ENCODE measurements at regions not wholly inside any gene's neighbourhood (a gene's known extent, or its start where the extent isn't known, plus 50 kb on each side); places are given as distances from the start of the nearest gene placed in this dataset.

GRCh38 chr6:92587525-92587924, 831.8 kb downstream of the EPHA7 start:
- Histone ChIP-seq H3K4me1 (ENCODE audit: control insufficient read depth in 5 of 5, insufficient read depth in 5 of 5, low read length in 5 of 5) (no peaks in the 10 kb centered on the region), H3K27me3 (ENCODE audit: control insufficient read depth in 3 of 3, insufficient read depth in 3 of 3, low read length in 2 of 3) (no peaks in the 10 kb centered on the region), H3K4me3 (no peak overlapping the region), H3K9ac (ENCODE audit: insufficient read depth in 1 of 2, low read length in 2 of 2) (no peak overlapping the region), H3K9me3 (ENCODE audit: control insufficient read depth in 4 of 4, insufficient read depth in 3 of 4, low read length in 3 of 4) (no peaks in the 10 kb centered on the region), H3K27ac (ENCODE audit: low read depth in 1 of 2, low read length in 1 of 2) (no peak overlapping the region), H3K36me3 (ENCODE audit: control insufficient read depth in 4 of 4, insufficient read depth in 4 of 4, low read length in 4 of 4) (no peaks in the 10 kb centered on the region)
- DNase-seq (no peak), ATAC-seq (ENCODE audit: insufficient read depth, low FRiP score) (no peak)
- WGBS, 2 donors, result 44 to 65% methylated on average over 1 of the region's 1 CpG
- no peak for TF ChIP-seq CTCF (IDR thresholded peaks at IDR 0.05; ENCODE audit: control extremely low read depth, extremely low read depth)

- no peak for DNase-seq
- Histone ChIP-seq H3K36me3 (ENCODE audit: control insufficient read depth in 4 of 4, insufficient read depth in 4 of 4, low read length in 4 of 4) (no peaks in the 10 kb centered on the region), H3K9ac (ENCODE audit: insufficient read depth in 1 of 2, low read length in 2 of 2) (no peak overlapping the region), H3K9me3 (ENCODE audit: control insufficient read depth in 4 of 4, insufficient read depth in 3 of 4, low read length in 3 of 4) (peaks cover 0 to 2% (median 0%) of the 10 kb centered on the region in 4 donors), H3K27ac (ENCODE audit: low read depth in 1 of 2, low read length in 1 of 2) (no peak overlapping the region), H3K4me1 (ENCODE audit: control insufficient read depth in 5 of 5, insufficient read depth in 5 of 5, low read length in 5 of 5) (no peaks in the 10 kb centered on the region), H3K4me3 (no peak overlapping the region), H3K27me3 (ENCODE audit: control insufficient read depth in 3 of 3, insufficient read depth in 3 of 3, low read length in 2 of 3) (no peaks in the 10 kb centered on the region)
- no peak for ATAC-seq (ENCODE audit: insufficient read depth, low FRiP score)
- WGBS, 2 donors, result 61 to 64% methylated on average over 8 of the region's 8 CpGs
- no peak for TF ChIP-seq CTCF (IDR thresholded peaks at IDR 0.05; ENCODE audit: control extremely low read depth, extremely low read depth)
Observed at GRCh38 chr6:92586236-92586977, 833.0 kb downstream of the EPHA7 start.

- Histone ChIP-seq H3K9me3 (ENCODE audit: control insufficient read depth in 4 of 4, insufficient read depth in 3 of 4, low read length in 3 of 4) (peaks cover 0 to 12% (median 2%) of the 10 kb centered on the region in 4 donors), H3K36me3 (ENCODE audit: control insufficient read depth in 4 of 4, insufficient read depth in 4 of 4, low read length in 4 of 4) (no peaks in the 10 kb centered on the region), H3K4me3 (no peak overlapping the region), H3K27me3 (ENCODE audit: control insufficient read depth in 3 of 3, insufficient read depth in 3 of 3, low read length in 2 of 3) (no peaks in the 10 kb centered on the region), H3K9ac (ENCODE audit: insufficient read depth in 1 of 2, low read length in 2 of 2) (no peak overlapping the region), H3K27ac (ENCODE audit: low read depth in 1 of 2, low read length in 1 of 2) (no peak overlapping the region), H3K4me1 (ENCODE audit: control insufficient read depth in 5 of 5, insufficient read depth in 5 of 5, low read length in 5 of 5) (no peaks in the 10 kb centered on the region)
- no peak for ATAC-seq (ENCODE audit: insufficient read depth, low FRiP score)
- DNase-seq, result no peak
- 78 to 89% methylated on average over 1 of the region's 1 CpG for WGBS, 2 donors
- TF ChIP-seq CTCF (IDR thresholded peaks at IDR 0.05; ENCODE audit: control extremely low read depth, extremely low read depth), result no peak
Observed at GRCh38 chr6:92582211-92582610, 837.1 kb downstream of the EPHA7 start.

Data from lung (tissue), 11 donors.